HG02870 (cell line): ENCODE measurements at regions not wholly inside any gene's neighbourhood (a gene's known extent, or its start where the extent isn't known, plus 50 kb on each side); places are given as distances from the start of the nearest gene placed in this dataset.

Experiments
- ATAC-seq: cut with Tn5 transposase; IDR thresholded peaks from one replicate; pipeline ENCODE4 v1.9.1; 2021; ENCODE audit warnings: mild to moderate bottlenecking, moderate library complexity; ENCODE audit not compliant: unreplicated experiment

GRCh38 chr6:75546381-75546780 lies 52.8 kb upstream of the FILIP1 start:
- no peak for ATAC-seq

- peak; percentile 52 for ATAC-seq
These were observed 51.0 kb upstream of the SENP6 start for GRCh38 chr6:75550544-75551167.

GRCh38 chr6:75551367-75551952 lies 50.2 kb upstream of the SENP6 start:
- no peak for ATAC-seq
